Left colon (tissue), 2 donors: ENCODE measurements at regions not wholly inside any gene's neighbourhood (a gene's known extent, or its start where the extent isn't known, plus 50 kb on each side); places are given as distances from the start of the nearest gene placed in this dataset.
"Not testable (repeated sequence)": the region's sequence is repeated elsewhere in the genome, so short reads cannot be mapped to it uniquely, and the experiment has no call there.

Experiments used
- ATAC-seq: fragments of 200-7000 bp; cut with Tn5 transposase; one replicate; pipeline ENCODE4 v1.9.1; 2020; ENCODE audit warnings: mild to moderate bottlenecking, moderate library complexity
- DNase-seq, 2 donors: peaks; one replicate each; pipeline ENCODE4 v3.0.0-alpha.2; 2020
- intact Hi-C, 2 donors: fragments of 100-400 bp; cut with DNase I in 1 of 2; cut with micrococcal nuclease in 1 of 2; formaldehyde crosslinking; loops; one replicate each; pipeline versions ENCODE4 v1.11.2 to v1.14.0; 2022; cut with DNase I, micrococcal nuclease
- donor health status: DM: no; HTN: no; CAD: no.
- donor health status: DM: yes; HTN: yes; CAD: no.

DNA sequence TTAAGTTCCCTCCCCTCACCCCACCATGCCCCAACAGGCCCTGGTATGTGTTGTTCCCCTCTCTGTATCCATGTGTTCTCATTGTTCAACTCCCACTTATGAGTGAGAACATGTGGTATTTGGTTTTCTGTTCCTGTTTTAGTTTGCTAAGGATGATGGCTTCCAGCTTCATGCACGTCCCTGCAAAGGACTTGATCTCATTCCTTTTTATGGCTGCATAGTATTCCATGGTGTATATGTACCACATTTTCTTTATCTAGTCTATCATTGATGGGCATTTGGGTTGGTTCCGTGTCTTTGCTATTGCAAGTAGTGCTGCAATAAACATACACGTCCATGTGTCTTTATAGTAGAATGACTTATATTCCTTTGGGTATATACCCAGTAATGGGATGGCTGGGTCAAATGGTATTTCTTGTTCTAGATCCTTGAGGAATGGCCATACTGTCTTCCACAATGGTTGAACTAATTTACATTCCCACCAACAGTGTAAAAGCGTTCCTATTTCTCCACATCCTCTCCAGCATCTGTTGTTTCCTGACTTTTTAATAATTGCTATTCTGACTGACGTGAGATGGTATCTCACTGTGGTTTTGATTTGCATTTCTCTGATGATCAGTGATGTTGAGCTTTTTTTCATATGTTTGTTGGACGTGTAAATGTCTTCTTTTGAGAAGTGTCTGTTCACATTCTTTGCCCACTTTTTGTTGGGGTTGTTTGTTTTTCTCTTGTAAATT is 93.8 kb upstream of the TMEM17 start:
- ATAC-seq, intact Hi-C loops, DNase-seq: not testable (repeated sequence)

DNA sequence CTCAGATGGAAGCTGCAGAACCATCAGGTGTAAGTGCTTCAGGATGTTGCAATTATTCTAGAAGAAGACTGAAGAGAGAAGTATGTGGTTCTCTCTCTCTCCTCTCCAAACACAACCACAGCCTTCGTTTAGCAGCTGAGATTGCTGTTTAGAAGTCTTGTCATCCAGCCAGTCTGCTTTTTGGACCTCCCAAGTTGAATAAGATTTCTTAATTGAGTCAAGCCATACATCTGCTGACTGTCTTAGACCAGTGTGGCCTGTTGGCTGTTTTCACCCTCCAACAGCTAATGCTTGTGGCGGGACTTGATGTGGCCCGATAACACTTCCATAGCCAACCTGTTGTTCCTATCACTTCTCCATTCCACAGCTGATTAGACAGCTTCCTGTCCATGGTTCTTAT is 91.3 kb upstream of the TMEM17 start:
- intact Hi-C loops, result no loop called here
- ATAC-seq (no peak), DNase-seq (no peak)

DNA sequence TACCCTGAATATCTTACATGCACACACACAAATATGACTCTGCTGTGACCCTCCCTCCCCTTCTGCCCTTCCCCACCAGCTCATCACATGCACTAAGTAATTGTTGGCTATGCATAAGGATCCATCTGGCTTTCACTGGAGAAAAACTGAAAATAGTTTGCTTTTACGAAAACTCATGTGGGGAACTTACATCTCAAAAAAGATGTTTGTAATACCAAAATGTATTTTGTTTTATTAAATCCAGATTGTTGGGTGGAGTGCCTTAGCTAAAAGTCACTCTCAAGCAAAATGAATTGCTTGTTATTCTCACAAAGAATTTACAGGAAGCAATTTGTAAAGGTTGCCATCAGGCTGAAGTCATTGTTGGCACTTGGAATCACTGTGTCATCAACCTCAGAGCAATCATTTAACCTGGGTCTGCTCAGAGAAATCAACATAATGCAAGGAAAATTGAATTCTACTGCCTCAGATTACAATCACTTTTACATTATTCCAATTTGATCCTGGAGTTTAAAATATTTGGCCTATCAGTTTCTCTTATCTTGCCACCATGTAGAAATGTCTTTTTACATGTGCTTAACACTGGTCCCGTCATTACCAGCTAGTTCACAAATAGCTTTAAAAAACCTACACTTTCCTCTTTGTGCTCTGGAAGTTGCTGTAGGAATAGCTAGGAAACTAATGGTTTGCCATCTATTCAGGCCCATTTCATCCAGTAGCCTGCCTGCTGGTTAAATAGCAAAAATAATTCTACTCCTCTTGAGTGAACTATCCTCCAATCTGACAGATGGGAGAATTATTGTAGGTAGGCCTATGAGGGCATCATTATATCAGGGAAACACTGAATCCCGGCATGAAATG is 90.3 kb upstream of the TMEM17 start:
- ATAC-seq (peak; percentile 27), DNase-seq (no peak)
- intact Hi-C loops, result no loop called here

DNA sequence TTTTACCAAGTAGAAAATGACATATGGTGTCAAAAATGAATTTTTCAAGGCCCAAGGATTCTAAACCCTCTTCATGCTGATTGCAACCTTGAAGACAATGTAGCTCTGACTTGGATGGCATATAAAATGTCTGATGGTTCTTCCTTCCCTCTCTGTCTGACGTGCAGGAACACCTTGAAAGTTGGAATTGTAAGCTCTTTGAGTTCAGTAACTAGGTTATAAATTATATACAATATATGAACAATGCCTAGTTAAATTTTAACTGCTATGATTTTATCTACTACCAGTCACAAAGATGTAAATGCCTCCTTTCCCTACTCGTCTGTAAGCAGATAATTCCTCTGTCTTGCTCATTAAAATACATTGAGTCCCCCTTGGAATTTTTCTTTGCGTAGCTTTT is 89.5 kb upstream of the TMEM17 start:
- intact Hi-C loops, result no loop called here
- no peak for DNase-seq
- peak; percentile 96 for ATAC-seq

DNA sequence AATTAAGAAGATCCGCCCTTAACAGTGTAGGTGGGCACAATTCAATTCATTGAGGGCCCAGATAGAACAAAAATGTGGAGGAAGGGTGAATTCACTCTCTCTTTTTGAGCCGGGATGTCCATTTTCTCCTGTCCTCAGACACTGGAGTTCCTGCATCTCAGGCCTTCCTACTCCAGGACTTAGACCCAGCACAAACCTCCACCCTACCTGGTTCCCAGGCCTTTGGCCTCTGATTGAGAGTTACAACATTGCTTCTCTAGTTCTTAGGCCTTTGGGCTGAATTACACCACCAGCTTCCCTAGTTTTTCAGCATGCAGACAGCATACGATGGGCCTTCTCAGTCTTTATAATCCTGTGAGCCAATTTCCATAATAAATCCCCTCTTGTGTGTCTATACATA is 87.8 kb upstream of the TMEM17 start:
- peak; percentile 55 for ATAC-seq
- no peak for DNase-seq
- intact Hi-C loops, result no loop called here

DNA sequence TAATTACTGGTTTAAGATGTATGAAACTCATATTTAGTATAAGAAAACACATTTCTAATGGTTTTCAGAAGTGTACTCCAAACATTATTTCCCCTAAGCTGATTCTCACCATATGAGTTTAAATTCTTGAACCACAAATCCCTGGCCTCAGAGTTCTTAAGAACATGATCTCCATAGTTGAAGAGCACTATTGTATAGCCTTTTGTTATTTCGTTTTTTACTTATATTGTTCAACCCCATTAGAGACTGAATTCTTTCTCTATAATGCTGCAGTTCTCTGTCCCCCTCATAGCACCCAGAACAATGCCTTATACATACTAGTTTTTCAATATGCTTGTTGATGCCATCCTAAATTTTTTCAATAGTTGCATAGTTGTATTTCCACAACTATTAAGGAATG is 85.5 kb upstream of the TMEM17 start:
- no peak for DNase-seq
- intact Hi-C loops, result no loop called here
- ATAC-seq, result no peak

DNA sequence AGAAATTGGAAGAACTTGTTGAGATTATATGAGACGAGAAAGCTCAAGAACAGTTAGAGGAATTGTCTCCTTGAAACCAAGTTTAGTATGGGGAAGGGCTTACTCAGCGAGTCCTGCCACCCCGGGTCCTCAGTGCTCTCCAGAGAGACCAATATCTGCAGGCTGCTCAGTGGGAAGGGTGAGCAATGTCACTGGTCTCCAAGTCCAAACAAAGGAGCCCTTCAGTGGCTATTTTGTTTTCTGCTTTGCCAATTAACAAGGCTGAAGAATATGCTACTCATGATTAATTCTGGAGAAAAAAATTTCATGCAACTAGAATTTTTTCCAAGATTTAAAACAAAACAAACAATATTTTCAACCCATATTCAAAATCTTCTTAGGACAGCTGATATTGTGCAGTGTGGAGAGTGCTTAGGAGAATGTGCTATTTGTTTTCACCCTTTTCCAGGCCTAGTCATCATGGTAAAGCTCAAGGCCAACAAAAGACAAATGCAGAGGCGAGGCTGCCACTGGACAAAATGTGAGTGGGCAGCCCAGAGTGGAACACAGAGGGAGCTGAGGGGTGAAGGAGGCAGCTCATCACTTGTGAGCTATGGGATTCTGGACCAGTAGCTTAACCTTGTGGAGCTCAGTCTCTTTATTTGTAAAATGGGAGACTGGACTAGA is 83.8 kb upstream of the TMEM17 start:
- intact Hi-C loops, result no loop called here
- DNase-seq, result no peak
- no peak for ATAC-seq

DNA sequence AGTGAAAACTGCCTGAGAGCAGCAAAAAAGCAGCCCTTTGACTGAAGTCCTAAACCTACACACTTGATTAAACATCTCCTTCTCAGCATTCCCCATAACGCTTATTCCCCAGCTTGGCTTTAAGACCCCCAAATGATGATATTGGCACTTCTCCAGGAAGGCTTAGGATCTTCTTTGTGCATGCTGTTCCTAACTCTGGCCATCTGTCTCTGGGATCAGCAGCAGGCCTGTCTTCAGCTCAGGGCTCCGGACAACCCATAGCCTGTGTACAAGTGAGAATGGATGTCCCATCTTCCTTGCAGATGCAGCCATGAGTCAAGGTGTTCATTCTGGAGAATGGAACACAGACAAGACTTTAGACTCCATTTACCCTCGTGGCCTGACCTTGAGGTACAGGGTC is 81.6 kb upstream of the TMEM17 start:
- intact Hi-C loops, result no loop called here
- DNase-seq, result no peak
- no peak for ATAC-seq

DNA sequence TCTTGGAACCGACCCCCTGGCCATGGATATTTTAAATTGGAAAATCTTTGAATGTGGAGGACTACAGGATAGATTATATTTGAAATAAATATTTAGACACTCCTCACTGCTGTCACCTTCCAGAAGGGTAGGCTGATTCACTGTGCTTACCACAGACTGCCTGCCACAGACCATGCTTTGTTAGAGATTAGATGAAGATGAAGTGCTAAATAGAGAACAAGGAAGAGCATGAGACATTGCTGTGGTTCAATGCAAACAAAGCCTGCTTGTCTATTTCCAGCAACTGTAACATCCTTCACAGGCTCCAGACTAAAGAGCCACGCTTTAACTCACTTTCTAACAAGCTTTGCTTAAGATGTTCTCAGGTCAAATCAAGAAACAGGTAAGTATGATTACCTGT is 81.0 kb upstream of the TMEM17 start:
- intact Hi-C loops, result no loop called here
- ATAC-seq, result no peak
- no peak for DNase-seq

DNA sequence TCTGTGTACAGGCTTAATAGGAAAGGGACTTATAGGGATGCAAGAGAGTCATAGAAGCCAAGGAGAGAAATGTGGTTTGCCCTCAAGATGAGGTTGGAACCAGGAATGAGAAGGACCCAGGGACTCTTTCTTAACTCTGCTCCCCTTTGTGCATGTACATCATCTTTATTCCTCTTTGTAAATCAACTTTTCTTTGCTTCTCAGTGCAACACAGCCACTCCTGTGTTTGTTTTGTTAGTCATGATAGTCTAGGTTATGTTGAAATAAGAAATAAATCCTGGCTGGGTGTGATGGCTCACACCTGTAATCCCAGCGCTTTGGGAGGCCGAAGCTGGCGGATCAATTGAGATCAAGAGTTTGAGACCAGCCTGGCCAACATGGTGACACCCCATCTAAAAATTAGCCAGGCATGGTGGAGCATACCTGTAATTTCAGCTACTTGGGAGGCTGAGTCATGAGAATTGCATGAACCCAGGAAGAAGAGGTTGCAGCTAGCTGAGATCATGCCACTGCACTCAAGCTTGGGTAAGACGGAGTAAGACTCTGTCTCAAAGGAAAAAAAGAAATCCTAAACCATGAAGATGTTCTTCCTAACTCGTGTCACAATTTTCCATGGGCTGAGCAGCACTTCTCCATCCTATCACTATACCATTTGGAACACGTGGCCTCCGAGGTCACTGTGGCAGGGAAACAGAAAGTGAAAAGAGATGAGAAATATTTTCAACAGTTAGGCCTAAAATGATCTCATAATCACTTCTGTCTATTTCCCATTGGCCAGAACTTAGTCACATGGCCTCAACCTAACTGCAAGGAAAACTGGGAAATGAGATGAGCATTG is 73.0 kb upstream of the TMEM17 start:
- DNase-seq (peak in 1 of 2 donors; percentile 29), ATAC-seq (peak; percentile 96)
- intact Hi-C loops, result no loop called here

DNA sequence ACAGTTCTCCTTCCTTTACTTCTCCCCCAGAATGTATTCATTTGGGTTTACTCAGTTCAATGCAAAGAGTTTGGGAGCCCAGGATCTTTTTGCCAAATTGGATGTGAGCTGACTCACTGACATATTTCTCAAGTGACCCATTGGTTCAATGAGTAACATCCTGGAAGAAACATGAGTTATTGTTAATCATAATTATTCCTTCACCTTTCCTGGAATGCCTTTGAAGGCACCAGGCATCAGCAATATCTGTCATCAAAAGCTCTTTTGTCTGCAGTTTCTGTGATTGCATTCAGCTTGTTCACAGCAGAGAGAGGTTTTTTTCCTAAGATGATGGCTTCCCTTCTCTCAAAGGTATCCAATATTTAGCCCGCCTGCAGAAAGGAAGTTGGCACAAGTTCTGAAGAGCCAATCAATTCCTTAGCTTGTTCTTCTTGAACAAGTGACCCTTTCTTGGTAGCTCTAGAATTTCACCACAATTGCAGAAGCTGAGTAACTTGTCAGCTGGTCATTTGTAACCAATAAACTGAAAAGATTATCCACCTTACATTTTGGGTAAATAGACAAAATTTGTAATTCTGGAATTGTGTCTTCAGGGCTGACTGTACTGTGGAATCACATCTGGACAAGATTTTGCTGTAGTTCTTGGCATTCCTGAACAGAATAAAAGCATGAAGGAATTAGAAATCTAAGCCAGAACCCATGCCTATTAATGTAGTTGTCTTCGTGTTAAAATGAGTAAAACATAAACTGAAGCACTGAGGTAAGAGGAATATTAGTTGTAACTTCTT is 72.2 kb upstream of the TMEM17 start:
- intact Hi-C loops, result no loop called here
- ATAC-seq, result no peak
- no peak for DNase-seq

DNA sequence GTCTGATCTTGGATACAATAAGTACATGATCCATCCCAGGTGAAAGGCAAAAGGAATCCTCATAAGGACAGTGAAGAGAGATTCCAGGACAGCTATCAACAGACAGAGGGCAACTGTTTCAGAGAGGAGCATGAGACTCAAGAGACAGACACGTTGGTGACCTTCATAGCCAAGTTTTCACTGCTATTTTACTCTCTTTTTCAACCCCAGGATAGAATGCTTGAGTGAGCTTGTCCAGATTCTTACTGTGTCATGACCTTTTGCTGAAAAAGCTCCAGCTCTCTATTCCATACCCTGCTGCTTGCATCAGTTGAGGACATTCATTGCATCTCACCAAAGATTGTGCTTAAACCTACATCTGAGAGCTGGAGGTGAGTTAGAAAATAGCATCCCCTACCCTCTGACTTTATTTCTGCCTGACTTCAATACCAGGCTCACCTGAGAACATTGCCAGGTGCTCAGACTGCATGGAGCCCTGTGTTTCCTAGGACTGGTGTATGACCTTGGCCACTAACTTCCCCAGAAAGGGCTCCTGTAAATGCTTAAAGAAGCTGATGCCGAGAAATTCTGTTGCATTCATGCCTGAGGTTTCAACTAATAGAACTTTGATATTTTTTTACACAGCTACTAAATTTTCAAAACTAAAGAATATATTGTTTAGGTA is 70.4 kb upstream of the TMEM17 start:
- DNase-seq, result no peak
- intact Hi-C loops, result no loop called here

DNA sequence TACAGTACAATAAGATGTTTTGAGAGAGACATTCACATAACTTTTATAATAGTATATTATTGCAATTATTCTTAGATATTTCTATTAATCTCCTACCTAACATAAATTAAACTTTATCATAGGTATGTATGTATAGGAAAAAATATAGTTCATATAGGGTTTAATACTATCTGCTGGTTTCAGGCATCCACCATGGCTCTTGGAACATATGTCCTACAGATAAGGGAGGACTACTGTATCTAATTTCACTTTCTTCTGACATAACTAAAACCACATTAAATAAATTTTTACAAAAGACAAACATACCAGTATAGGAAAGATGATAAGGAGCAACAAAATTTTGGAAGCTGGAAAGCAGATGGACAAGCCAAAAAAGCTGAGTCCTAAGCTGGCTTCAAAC is 67.9 kb upstream of the TMEM17 start:
- DNase-seq, result no peak
- no peak for ATAC-seq
- intact Hi-C loops, result no loop called here

More for the DNA sequence above, 70.4 kb upstream of the TMEM17 start:
- ATAC-seq, result no peak

DNA sequence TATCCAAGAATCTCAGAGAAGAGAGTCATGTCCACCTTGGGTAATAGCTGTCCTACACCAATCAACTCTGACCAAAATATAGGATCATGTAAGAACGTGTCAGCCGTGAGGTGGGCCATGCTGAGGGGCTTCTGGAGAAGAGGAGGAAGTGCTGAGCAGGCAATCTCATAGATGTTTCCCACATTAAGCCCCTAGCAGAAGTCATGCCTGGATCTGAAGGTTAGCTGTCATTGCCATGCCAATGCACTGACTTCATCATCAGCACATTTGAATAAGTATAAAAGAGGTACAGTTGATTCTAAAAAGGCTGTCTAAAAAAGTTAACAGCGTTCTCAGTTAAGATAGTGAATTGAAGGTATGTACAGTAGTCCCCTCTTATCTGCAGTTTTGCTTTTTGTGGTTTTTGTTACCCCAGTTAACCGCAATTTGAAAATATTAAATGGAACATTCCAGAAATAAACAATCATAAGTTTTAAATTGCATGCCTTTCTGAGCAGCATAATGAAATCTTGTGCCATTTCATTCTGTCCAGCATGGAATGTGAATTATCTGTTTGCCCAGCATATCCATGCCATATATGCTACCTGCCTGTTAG is 67.2 kb upstream of the TMEM17 start:
- DNase-seq (no peak), ATAC-seq (no peak)
- intact Hi-C loops, result no loop called here

DNA sequence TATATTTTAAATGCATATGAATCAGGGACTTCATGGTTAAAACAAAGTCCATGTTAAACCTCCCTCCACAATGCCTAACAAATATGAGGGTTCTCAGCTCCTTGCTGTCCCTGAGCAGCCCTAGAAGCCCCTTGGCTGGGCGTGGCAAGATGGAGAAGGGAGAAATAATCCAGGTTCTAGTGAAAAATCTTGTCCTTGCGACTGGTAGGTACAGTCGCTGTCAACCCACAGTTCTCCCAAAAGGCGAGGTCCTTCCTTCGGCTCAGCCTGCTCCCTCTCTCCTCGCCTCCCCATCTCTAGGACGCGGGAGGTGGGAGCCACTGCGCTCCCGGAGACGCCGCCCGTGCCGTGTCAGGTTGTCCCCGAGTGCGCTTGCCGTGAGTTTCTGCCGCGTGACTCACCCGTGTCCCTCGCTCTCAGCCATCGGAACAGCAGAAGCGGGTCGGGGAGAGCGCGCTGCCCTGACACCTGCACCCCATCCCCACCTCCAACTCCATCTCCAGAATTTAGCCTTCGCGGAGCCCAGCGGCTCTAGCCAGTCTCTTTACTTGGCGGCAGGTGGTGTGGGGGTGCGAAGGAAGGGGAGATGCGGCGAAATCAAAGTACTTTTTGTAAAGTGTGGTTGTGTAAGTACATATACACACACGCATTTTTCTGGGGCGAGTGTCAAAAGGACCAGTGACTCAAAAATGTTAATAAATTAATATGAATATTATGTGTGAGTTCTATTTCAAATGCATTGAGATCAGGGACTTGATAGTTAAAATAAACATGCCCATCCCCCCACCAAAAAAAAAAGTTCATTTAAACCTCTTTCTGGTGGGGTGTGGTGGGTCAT is 65.1 kb upstream of the TMEM17 start:
- intact Hi-C loops, result no loop called here
- ATAC-seq (peak; percentile 69), DNase-seq (peak in 1 of 2 donors; percentile 29)
